ENCODE measurements at regions not wholly inside any gene's neighbourhood (a gene's known extent, or its start where the extent isn't known, plus 50 kb on each side); places are given as distances from the start of the nearest gene placed in this dataset.

DNA sequence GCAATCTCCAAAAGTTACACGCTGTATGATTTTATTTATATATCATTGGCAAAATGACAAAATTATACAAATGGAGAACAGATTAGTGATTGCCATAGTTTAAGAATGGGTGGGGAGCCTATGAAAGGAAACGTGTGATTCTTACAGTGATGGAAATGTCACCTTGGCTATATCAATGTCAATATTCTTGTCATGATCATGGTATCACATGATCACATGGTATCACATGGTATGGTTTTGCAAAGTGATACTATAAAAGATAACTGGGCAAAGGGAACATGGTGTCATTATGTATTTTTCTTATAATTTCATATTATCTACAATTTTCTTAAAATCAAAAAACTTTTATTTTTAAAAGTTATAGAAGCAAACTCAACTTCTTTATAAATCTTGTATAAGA is 606.2 kb upstream of the ZEB2 start:
- Histone ChIP-seq H4K5ac (ENCODE audit: insufficient read length, low read depth, low read length) (no peak overlapping the region), H3T11ph (ENCODE audit: low read length) (no peak overlapping the region), H3K4me2 (ENCODE audit: insufficient read depth, insufficient read length, low read length) (no peak overlapping the region), H2BK120ac (ENCODE audit: low read depth, low read length, poor library complexity, severe bottlenecking) (no peak overlapping the region), H2AK5ac (ENCODE audit: insufficient read length, low read length) (no peak overlapping the region), H4K8ac (replicated peaks; ENCODE audit: insufficient read length, low read depth, low read length) (no peak overlapping the region), H3K23me2 (ENCODE audit: insufficient read length, low read depth, low read length, poor library complexity, severe bottlenecking) (no peaks in the 10 kb centered on the region), H3K56ac (ENCODE audit: insufficient read length, low read depth, low read length) (no peak overlapping the region), H2BK12ac (ENCODE audit: insufficient read length, low read depth, low read length) (no peak overlapping the region), H3K79me2 (ENCODE audit: insufficient read depth, low read length) (no peaks in the 10 kb centered on the region), H4K20me1 (ENCODE audit: control insufficient read depth, insufficient read depth, insufficient read length) (no peaks in the 10 kb centered on the region), H2BK15ac (ENCODE audit: low read depth, low read length) (no peak overlapping the region), H4K91ac (ENCODE audit: insufficient read length, low read depth, low read length) (no peak overlapping the region), H3K14ac (ENCODE audit: insufficient read depth, low read length) (no peak overlapping the region), H3K79me1 (ENCODE audit: insufficient read depth, low read depth, low read length, poor library complexity, severe bottlenecking) (no peaks in the 10 kb centered on the region), H3K4me1 (ENCODE audit: insufficient read depth, low read length) (no peaks in the 10 kb centered on the region; the same call in 1 of the 2 replicates), H3K4ac (ENCODE audit: low read depth, low read length) (no peak overlapping the region), H3K27ac (ENCODE audit: insufficient read length, low read depth, low read length) (no peak overlapping the region), H3K23ac (ENCODE audit: insufficient read length, low read depth, low read length) (no peak overlapping the region), H2AFZ (ENCODE audit: low read length) (no peak overlapping the region), H3K9me3 (ENCODE audit: control insufficient read depth, low read depth, low read length) (no peaks in the 10 kb centered on the region), H3K27me3 (ENCODE audit: insufficient read depth, low read length) (no peaks in the 10 kb centered on the region), H3K18ac (ENCODE audit: insufficient read length, low read depth, low read length) (no peak overlapping the region), H3K9ac (ENCODE audit: extremely low read depth, insufficient read length, low read length) (no peak overlapping the region), H2BK20ac (ENCODE audit: low read depth, low read length, poor library complexity, severe bottlenecking) (no peak overlapping the region), H2BK5ac (ENCODE audit: insufficient read length, low read length) (no peak overlapping the region)
- H3K9me3 Mint-ChIP-seq, result no peaks in the 10 kb centered on the region
- no peak overlapping the region for H3K4me3 Mint-ChIP-seq
- H3K36me3 Mint-ChIP-seq (ENCODE audit: insufficient read depth in 1 of 3, low read depth in 3 of 3), result no peaks in the 10 kb centered on the region
- no CpG with 5 or more reads among the region's 2 CpGs for WGBS (ENCODE audit: extremely low coverage, insufficient read length, low lambda C conversion rate)
- DNase-seq, result no peak
- peaks cover 6% of the 10 kb centered on the region in 2 experiments for H3K4me1 Mint-ChIP-seq
- H3K27me3 Mint-ChIP-seq (ENCODE audit: low read depth), result no peaks in the 10 kb centered on the region
- H3K27ac Mint-ChIP-seq, result no peak overlapping the region
- TF ChIP-seq, protein P1, sequence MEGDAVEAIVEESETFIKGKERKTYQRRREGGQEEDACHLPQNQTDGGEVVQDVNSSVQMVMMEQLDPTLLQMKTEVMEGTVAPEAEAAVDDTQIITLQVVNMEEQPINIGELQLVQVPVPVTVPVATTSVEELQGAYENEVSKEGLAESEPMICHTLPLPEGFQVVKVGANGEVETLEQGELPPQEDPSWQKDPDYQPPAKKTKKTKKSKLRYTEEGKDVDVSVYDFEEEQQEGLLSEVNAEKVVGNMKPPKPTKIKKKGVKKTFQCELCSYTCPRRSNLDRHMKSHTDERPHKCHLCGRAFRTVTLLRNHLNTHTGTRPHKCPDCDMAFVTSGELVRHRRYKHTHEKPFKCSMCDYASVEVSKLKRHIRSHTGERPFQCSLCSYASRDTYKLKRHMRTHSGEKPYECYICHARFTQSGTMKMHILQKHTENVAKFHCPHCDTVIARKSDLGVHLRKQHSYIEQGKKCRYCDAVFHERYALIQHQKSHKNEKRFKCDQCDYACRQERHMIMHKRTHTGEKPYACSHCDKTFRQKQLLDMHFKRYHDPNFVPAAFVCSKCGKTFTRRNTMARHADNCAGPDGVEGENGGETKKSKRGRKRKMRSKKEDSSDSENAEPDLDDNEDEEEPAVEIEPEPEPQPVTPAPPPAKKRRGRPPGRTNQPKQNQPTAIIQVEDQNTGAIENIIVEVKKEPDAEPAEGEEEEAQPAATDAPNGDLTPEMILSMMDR (conservative IDR thresholded peaks at IDR 0.05), result no peak
